HepG2 (cell line): ENCODE measurements at regions not wholly inside any gene's neighbourhood (a gene's known extent, or its start where the extent isn't known, plus 50 kb on each side); places are given as distances from the start of the nearest gene placed in this dataset.

Source experiments
- NFE2L1 ChIP-seq: sonication (generic); formaldehyde crosslinking; IDR thresholded peaks from 2 replicates; pipeline ENCODE4 v1.4.0; 2020; ENCODE audit warnings: missing genetic modification reagents, mild to moderate bottlenecking, borderline replicate concordance
- PRPF4 ChIP-seq: fragments of 200-400 bp; formaldehyde crosslinking; IDR thresholded peaks from 2 replicates; pipeline ENCODE4 v1.6.1; 2016; ENCODE audit warnings: low read length, low read depth; ENCODE audit not compliant: poor library complexity, severe bottlenecking
- ZNF343 ChIP-seq: sonication (generic); formaldehyde crosslinking; IDR thresholded peaks from 2 replicates; pipeline ENCODE4 v1.4.0; 2020; ENCODE audit warnings: mild to moderate bottlenecking, missing genetic modification reagents
- ZNF605 ChIP-seq: sonication (generic); formaldehyde crosslinking; IDR thresholded peaks from 2 replicates; pipeline ENCODE4 v1.8.0; 2022; ENCODE audit warnings: mild to moderate bottlenecking, missing genetic modification reagents
- TF ChIP-seq, protein P1 (sequence below): sonication (generic); formaldehyde crosslinking; IDR thresholded peaks from 2 replicates; pipeline ENCODE4 v1.4.0; 2020; ENCODE audit warnings: missing genetic modification reagents
- TF ChIP-seq, protein P2 (sequence below): sonication (generic); formaldehyde crosslinking; IDR thresholded peaks from 2 replicates; pipeline ENCODE4 v1.5.0; 2020; ENCODE audit warnings: mild to moderate bottlenecking, missing genetic modification reagents, borderline replicate concordance
- TF ChIP-seq, protein P3 (sequence below): sonication (generic); formaldehyde crosslinking; IDR thresholded peaks from 2 replicates; pipeline ENCODE4 v1.4.0; 2020; ENCODE audit warnings: missing genetic modification reagents, mild to moderate bottlenecking, borderline replicate concordance
- TF ChIP-seq, protein P4 (sequence below): sonication (generic); formaldehyde crosslinking; IDR thresholded peaks from 2 replicates; pipeline ENCODE4 v1.4.0; 2020; ENCODE audit warnings: missing genetic modification reagents; ENCODE audit errors: not compliant biosample characterization

DNA sequence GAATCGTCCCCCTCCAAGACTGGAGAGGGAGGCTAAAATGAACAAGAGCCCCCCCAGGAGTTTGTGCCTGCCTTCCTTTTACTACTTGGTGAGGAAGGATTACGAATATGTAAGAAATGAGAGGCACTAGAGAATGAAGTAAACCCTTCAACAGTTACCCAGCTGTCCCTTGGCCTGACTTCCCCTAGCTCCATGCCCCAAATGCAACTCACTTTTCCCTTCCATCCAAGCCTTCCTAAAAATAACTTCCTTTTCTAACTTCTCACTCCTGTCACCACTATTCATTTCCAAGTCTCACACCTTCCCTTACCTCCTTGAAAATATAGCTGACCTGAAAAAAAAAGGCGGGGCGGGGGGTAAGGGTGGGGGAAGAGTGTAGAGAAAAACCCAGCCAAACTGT, 96.6 kb upstream of the HNRNPU start (continued):
- TF ChIP-seq, protein P1, sequence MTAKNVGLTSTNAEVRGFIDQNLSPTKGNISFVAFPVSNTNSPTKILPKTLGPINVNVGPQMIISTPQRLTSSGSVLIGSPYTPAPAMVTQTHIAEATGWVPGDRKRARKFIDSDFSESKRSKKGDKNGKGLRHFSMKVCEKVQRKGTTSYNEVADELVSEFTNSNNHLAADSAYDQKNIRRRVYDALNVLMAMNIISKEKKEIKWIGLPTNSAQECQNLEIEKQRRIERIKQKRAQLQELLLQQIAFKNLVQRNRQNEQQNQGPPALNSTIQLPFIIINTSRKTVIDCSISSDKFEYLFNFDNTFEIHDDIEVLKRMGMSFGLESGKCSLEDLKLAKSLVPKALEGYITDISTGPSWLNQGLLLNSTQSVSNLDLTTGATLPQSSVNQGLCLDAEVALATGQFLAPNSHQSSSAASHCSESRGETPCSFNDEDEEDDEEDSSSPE (CRISPR knock-in tag), result no peak
- TF ChIP-seq, protein P2, sequence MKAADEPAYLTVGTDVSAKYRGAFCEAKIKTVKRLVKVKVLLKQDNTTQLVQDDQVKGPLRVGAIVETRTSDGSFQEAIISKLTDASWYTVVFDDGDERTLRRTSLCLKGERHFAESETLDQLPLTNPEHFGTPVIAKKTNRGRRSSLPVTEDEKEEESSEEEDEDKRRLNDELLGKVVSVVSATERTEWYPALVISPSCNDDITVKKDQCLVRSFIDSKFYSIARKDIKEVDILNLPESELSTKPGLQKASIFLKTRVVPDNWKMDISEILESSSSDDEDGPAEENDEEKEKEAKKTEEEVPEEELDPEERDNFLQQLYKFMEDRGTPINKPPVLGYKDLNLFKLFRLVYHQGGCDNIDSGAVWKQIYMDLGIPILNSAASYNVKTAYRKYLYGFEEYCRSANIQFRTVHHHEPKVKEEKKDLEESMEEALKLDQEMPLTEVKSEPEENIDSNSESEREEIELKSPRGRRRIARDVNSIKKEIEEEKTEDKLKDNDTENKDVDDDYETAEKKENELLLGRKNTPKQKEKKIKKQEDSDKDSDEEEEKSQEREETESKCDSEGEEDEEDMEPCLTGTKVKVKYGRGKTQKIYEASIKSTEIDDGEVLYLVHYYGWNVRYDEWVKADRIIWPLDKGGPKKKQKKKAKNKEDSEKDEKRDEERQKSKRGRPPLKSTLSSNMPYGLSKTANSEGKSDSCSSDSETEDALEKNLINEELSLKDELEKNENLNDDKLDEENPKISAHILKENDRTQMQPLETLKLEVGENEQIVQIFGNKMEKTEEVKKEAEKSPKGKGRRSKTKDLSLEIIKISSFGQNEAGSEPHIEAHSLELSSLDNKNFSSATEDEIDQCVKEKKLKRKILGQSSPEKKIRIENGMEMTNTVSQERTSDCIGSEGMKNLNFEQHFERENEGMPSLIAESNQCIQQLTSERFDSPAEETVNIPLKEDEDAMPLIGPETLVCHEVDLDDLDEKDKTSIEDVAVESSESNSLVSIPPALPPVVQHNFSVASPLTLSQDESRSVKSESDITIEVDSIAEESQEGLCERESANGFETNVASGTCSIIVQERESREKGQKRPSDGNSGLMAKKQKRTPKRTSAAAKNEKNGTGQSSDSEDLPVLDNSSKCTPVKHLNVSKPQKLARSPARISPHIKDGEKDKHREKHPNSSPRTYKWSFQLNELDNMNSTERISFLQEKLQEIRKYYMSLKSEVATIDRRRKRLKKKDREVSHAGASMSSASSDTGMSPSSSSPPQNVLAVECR, result no peak
- TF ChIP-seq, protein P3, sequence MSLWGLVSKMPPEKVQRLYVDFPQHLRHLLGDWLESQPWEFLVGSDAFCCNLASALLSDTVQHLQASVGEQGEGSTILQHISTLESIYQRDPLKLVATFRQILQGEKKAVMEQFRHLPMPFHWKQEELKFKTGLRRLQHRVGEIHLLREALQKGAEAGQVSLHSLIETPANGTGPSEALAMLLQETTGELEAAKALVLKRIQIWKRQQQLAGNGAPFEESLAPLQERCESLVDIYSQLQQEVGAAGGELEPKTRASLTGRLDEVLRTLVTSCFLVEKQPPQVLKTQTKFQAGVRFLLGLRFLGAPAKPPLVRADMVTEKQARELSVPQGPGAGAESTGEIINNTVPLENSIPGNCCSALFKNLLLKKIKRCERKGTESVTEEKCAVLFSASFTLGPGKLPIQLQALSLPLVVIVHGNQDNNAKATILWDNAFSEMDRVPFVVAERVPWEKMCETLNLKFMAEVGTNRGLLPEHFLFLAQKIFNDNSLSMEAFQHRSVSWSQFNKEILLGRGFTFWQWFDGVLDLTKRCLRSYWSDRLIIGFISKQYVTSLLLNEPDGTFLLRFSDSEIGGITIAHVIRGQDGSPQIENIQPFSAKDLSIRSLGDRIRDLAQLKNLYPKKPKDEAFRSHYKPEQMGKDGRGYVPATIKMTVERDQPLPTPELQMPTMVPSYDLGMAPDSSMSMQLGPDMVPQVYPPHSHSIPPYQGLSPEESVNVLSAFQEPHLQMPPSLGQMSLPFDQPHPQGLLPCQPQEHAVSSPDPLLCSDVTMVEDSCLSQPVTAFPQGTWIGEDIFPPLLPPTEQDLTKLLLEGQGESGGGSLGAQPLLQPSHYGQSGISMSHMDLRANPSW (CRISPR knock-in tag), result no peak
- TF ChIP-seq, protein P4, sequence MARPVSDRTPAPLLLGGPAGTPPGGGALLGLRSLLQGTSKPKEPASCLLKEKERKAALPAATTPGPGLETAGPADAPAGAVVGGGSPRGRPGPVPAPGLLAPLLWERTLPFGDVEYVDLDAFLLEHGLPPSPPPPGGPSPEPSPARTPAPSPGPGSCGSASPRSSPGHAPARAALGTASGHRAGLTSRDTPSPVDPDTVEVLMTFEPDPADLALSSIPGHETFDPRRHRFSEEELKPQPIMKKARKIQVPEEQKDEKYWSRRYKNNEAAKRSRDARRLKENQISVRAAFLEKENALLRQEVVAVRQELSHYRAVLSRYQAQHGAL, result no peak
- TF ChIP-seq NFE2L1, result no peak
- no peak for TF ChIP-seq ZNF605 (CRISPR knock-in tag)
- TF ChIP-seq PRPF4, result no peak
- TF ChIP-seq ZNF343 (CRISPR knock-in tag), result no peak
